NCI-H2081 (cell line): ENCODE measurements at regions not wholly inside any gene's neighbourhood (a gene's known extent, or its start where the extent isn't known, plus 50 kb on each side); places are given as distances from the start of the nearest gene placed in this dataset.
"Not testable (repeated sequence)": the region's sequence is repeated elsewhere in the genome, so short reads cannot be mapped to it uniquely, and the experiment has no call there.

ENCODE experiments used
- DNase-seq, 2 experiments: peaks; one replicate each; lab custom pipeline; 2025; lab: John Stamatoyannopoulos, UW

DNA sequence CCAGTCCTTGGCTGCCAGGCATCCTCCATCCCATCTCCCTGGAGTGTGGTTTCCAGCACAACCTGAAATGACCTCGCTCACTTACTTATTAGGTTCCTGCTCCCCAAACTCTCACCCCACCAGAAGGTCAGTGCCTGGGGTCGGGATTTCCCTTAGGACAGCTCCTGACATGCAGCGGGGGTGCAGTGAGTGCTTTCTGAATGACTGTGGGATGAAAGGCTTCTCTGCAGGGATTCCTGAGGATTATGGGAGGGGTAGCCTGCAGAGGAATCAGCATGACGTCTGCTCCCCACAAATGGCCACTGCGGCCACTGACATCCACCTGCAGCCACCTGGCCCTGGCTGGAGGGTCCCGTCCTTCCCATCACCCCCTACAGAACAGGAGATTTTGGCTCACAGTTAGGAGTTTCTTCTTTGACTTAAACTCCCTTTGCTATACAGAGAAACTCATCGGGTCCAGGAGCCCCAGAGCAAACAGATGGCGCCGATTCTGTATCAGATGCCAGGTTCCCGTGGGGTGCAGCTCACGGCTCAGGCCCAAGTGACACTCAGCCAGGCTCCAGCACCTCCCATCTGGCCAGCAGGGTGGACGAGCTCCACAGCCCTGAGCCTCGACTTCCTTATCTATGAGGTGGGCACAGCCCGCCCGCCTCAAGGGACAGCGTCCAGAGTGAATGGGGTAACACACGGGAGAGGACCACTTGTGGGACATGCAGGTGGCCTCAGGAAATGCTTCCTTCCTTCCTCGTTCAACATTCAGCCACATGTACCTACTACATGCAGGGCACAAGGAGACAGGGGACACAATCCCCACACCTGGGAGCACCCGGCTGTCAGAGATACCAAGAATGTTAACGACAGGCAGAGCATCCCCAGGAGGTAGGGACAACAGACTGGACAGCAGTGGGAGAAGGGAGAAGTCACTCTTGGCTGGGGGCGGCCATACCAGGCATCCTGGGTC, 69.8 kb downstream of the RMI2 start:
- no peak for DNase-seq

- DNase-seq = no peak
Measured at GRCh38 chr16:11416228-11417001, 71.2 kb downstream of the RMI2 start.

DNA sequence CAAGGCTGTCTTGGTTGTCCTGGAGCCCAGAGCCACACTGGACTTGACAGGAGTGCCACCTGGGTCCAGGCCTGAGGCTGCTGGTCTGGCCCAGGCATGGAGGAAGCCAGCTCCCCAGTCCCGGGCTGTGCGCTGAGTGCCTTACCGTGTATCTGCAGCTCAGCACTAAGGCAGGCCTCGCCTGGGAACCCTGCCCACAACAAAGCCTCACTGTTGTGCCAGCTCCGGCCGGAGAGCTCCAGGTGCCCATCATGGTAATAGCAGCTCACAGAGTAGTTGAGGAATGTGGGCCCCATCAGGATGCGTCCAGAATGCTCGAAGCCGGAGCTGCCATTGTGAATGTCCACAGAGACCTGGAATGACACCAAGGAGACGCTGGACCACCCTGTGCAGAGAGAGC, 72.2 kb downstream of the RMI2 start:
- no peak for DNase-seq

DNA sequence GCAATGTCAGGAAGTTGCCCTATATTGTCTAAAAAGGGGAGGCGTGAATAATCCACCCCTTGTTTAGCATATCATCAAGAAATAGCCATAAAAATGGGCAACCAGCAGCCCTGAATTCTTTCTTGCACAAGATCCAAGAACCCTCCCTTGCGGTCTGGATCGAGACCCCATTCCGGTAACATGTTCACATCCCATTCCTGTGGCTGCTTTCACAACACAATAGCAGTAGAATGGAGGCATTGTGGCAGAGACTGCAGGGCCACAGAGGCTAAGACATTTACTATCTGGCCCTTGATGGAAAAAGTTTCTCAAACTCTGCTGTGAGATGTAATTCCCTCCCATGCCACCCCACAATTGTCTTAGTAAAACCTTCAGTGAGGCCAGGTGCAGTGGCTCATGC, 73.2 kb downstream of the RMI2 start:
- DNase-seq = no peak

DNA sequence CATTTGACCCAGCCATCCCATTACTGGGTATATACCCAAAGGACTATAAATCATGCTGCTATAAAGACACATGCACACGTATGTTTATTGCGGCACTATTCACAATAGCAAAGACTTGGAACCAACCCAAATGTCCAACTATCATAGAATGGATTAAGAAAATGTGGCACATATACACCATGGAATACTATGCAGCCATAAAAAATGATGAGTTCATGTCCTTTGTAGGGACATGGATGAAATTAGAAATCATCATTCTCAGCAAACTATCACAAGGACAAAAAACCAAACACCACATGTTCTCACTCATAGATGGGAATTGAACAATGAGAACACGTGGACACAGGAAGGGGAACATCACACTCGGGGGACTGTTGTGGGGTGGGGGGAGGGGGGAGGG, 74.8 kb downstream of the RMI2 start:
- not testable (repeated sequence) for DNase-seq

- no peak for DNase-seq
Measured at GRCh38 chr16:11420895-11421294, 75.6 kb downstream of the RMI2 start.

- no peak for DNase-seq
Measured at GRCh38 chr16:11422381-11423314, 77.4 kb downstream of the RMI2 start.

DNA sequence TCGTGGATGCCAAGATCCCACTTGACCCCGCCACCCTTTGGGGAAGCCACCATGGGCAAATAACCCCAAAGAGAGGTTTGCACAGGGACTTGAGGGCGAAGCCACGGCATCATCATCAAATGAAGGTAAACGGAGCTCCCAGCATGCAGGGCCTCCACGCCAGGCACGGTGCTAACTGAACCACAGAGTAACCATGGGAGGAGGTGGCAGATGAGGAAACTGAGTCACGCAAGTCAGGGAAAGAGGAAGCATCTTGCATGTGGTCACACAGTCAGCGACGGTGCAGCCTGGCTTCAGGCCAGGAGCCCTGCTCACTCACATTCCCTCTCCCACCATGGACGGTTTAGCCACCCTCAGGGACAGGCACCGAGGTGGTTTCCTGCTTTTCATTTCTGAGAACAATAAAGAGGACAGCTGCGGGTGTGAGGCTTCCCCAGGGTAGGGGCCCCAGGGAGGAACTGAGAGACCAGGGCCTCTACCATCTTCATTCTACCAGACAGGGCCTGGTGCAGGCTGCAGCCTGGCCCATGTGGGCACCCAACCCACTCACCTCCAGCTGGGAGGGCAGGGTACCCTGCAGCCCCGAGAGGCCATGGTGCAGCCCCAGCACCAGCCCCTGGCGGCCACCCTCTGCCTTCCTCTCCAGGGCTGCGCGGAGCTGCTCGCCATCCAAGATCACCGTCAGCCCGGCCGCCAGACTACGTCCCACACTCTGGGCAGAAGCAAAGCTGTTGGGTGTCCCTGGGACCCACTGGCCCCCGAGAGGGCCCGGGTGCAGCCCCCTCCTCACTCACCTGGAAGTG, 78.3 kb downstream of the RMI2 start:
- no peak for DNase-seq

- DNase-seq = no peak
Measured at GRCh38 chr16:11424118-11424460, 78.8 kb downstream of the RMI2 start.

- DNase-seq = no peak
Measured at GRCh38 chr16:11425140-11425539, 79.9 kb downstream of the RMI2 start.

- DNase-seq = no peak
Measured at GRCh38 chr16:11428623-11428953, 83.3 kb downstream of the RMI2 start.

GRCh38 chr16:11429123-11429522, 83.9 kb downstream of the RMI2 start:
- no peak for DNase-seq

- no peak for DNase-seq
Measured at GRCh38 chr16:11429823-11430222, 84.6 kb downstream of the RMI2 start.

DNA sequence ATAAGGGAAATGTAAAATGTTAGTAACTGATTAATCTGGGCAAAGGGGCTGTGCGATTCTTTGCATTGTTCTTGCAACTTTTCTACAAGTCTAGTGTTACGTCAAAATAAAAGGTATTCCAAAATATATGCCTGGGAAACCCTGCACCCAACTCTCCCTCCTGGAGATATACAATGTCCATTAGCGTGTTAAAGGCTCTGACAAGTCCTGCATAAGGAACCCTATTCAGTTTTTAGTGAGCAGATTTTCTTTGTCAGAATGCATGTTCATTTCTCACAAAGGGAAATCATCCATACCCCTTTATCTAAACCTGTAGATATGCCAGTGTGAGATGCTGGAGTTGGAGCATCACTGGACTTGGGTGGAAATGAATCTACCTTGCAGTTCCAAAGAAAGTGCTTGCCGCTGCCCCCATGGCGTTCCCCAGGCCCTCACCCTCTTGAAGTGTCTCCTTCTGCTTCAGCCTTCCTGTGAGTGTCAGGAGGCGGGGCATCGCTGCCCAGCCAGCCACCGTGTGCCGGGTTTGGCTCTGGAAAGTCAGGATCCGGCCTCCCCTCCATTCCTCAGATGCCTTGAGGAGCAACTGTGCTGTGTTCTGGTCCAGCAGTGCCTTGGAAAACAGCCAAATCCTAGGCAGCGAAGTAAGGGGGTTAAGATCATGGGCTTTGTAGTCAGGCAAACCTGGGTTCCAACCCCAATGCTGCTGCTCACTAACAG, 85.5 kb downstream of the RMI2 start:
- DNase-seq = no peak

GRCh38 chr16:11431915-11432465, 86.7 kb downstream of the RMI2 start:
- DNase-seq = no peak

DNA sequence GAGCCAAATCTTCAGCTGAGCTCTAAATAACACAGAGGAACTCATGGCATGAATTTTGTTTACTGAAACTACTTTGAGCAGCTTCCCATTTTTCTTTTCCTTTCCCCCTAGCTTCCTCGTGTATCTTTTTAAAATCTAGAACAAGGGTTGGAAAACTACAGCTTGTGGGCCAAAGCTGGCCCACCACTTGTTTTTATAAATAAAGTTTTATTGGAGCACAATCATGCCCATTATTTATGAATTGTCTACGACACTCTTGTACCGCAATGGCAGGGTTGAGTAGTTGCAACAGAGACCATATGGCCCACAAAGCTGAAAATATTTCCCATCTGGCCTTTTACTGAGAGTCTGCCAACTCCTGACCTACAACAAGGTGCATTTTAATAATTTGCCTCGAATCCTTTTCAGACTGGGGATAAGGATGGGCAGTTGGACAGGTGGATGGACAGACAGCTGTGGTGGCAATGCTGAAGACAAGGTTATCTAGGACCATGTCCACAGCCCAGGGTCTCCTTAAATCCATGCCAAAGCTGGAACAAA, 87.7 kb downstream of the RMI2 start:
- no peak for DNase-seq

GRCh38 chr16:11435576-11435975, 90.3 kb downstream of the RMI2 start:
- DNase-seq = no peak

DNA sequence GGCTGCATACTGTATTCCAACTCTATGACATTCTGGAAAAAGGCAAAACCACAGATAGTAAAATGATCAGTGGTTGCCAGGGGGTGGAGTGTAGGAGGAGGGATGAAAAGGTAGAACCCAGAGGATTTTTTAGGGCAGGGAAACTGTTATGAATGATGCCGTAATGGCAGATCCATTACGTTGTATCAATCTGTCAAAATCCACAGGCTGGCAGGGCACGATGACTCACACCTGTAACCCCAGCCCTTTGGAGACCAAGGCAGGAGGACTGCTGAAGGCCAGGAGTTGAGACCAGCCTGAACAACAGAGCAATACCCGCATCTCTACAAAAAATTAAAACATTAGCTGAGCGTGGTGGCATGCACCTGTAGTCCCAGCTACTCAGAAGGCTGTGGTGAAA, 91.8 kb downstream of the RMI2 start:
- no peak for DNase-seq

GRCh38 chr16:11439790-11440656, 94.8 kb downstream of the RMI2 start:
- DNase-seq = no peak
